Epithelial cell of esophagus (primary cell): ENCODE measurements at regions not wholly inside any gene's neighbourhood (a gene's known extent, or its start where the extent isn't known, plus 50 kb on each side); places are given as distances from the start of the nearest gene placed in this dataset.

Experiments used
- DNase-seq: peaks from one replicate; pipeline ENCODE4 v3.0.0; 2010; ENCODE audit warnings: low read depth
- H3K4me3 ChIP-seq: 2 replicates; pipeline ENCODE4 v1.5.1; 2011; ENCODE audit warnings: mild to moderate bottlenecking, low read length, control low read depth
- CTCF ChIP-seq: IDR thresholded peaks from 2 replicates; pipeline ENCODE4 v1.5.1; 2011; ENCODE audit warnings: low read depth, mild to moderate bottlenecking, low read length, control low read depth, inconsistent platforms; ENCODE audit not compliant: insufficient read depth; ENCODE audit errors: missing control alignments

DNA sequence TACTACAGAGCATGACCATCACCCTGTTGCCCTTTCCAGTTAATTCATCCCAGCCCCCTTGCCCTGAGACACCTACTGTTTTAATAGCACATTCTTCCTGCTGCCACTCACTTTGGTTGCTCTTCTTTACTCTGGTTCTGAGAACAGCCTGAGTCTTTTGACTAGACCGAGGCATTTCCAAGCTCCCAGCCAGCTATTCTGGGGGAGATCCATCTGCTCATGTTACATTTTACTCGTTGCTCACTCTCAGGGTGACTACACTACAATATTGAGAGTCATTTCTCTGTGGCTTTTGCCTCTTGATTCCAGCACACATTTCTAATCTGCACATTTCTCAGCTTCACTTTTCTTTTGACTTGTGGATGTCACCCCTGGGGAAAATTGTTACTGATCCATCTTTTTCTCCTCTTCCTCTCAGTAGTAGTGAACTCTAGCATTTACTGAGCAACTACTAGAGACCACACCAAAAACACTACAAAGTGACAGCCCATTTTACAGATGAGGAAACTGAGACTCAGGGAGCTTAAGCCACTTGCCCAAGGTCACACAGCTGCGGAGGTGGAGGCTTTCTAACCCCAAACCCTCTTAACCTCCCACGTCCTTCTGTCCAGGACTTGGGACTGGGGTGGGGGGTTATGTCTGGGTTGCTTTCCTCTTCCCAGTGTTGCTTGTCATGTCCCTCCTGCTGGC, 117.8 kb downstream of the C11orf91 start:
- no peak overlapping the region for H3K4me3 ChIP-seq
- TF ChIP-seq CTCF: no peak
- no peak for DNase-seq

GRCh38 chr11:33579101-33579500, 121.5 kb downstream of the C11orf91 start:
- no peak for TF ChIP-seq CTCF
- no peak for DNase-seq
- H3K4me3 ChIP-seq: no peak overlapping the region

GRCh38 chr11:33577204-33577603, 123.4 kb downstream of the C11orf91 start:
- no peak for TF ChIP-seq CTCF
- no peak for DNase-seq

DNA sequence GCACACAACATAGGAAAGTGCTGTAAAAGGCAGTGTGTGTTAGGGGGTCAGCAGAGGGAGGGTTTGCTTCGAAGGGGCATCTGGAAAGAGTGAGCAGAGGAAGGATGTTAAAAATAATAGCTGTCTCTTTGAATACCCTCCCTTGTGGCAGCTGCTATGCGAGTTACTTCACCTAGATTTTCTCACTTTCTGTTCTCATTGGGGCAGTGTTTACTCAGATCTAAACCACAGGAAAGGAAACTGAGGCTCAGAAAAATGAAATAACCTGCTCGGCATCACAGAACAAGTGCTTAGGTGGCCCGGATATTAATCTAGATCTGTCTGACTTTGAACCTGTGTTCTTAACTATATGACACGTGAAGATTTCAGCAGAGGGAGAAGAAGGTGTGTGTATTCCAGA, 125.3 kb downstream of the C11orf91 start:
- H3K4me3 ChIP-seq: no peak overlapping the region
- DNase-seq: no peak
- TF ChIP-seq CTCF: no peak

More at GRCh38 chr11:33577204-33577603, 123.4 kb downstream of the C11orf91 start:
- H3K4me3 ChIP-seq: no peak overlapping the region

- DNase-seq: no peak
- H3K4me3 ChIP-seq: no peak overlapping the region
- TF ChIP-seq CTCF: no peak
Measured at GRCh38 chr11:33574331-33574730, 126.3 kb downstream of the C11orf91 start.

GRCh38 chr11:33569333-33569732, 131.3 kb downstream of the C11orf91 start:
- no peak overlapping the region for H3K4me3 ChIP-seq
- TF ChIP-seq CTCF: no peak
- DNase-seq: no peak

DNA sequence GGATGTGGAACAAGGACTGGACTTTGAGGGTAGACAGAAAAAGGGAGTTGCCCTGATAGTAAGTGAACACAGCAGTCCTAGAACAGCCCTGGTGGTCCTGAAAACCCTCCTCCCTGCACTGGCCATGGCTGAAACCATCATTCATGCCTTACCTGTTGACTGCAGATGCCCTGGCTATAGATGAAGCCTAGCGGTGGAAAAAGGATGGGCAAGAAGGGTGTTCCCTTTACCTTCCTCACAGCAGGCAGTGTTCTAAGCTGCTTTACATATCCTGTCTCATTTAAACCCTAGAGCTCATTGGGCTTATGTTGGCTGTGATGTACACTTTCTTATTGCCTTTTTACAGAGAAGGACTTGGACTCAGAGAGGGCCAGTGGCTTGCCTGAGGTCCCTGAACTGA, 133.6 kb downstream of the C11orf91 start:
- DNase-seq: no peak
- no peak for TF ChIP-seq CTCF
- no peak overlapping the region for H3K4me3 ChIP-seq
